Inflammatory macrophage treated with lipopolysaccharide for 1 hour (primary cell): ENCODE measurements at regions not wholly inside any gene's neighbourhood (a gene's known extent, or its start where the extent isn't known, plus 50 kb on each side); places are given as distances from the start of the nearest gene placed in this dataset.

Experiments used
- DNase-seq, 2 donors: peaks; one replicate each; pipeline ENCODE4 v3.0.0-alpha.2; 2020 to 2022

DNA sequence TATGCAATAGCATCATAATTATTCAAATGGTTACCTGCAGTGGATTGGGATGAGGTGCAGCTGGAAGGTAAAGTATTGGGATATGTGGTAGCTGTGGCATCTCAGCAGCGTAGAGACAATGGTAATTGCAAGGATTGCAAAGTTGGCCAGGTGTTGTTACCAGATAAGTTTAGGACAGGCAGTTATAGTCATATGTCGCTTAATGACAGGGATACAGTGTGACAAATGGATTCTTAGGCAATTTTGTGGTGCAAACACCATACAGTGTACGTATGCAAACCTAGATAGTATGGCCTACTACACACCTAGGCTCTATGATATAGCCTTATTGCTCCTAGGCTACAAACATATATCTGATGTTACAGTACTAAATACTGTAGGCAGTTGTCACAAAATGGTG lies 163.5 kb upstream of the LYZL2 start:
- no peak for DNase-seq

- no peak for DNase-seq
Measured at GRCh38 chr10:30792025-30792424, 162.5 kb upstream of the LYZL2 start.

- DNase-seq = no peak
Measured at GRCh38 chr10:30791197-30791611, 161.7 kb upstream of the LYZL2 start.

GRCh38 chr10:30789806-30790205 lies 160.3 kb upstream of the LYZL2 start:
- no peak for DNase-seq

DNA sequence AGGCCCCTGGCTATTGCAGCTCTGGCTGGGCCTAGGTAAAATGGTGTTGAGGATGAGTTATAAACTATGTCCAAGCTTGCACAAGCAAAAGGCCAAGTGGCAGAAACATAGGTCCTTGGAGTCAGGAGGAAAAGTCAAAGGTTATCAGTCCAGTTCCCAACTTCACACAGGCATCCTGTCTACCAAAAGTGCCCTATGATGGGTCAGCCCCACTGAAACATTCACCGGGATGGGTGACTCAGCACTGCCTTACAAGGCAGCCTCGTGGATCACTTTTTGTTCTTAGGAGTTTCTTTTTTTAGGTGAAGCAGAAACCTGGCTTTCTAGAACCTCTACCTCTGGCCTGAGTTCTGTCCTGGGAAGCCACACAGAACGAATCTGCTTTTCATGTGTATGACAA lies 158.8 kb upstream of the LYZL2 start:
- no peak for DNase-seq

DNA sequence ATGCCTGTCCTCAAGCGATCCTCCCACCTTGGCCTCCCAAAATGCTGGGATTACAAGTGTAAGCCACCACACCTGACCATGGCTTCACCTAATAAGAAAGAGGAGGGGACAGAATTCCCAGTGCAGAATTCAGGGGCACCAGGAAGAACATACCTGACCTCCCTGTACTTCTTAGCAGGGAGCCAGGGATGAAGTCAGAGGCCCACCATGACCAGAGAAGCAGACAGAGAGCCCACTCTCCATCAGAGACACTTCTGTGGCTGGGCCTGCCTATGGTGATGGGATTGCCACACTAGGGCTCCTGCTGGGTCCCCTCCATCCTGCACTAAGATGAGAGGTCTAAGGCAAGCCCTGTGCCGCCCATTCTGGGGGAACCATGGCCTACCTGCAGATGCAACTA lies 157.4 kb upstream of the LYZL2 start:
- no peak for DNase-seq

GRCh38 chr10:30786131-30786530 lies 156.6 kb upstream of the LYZL2 start:
- DNase-seq = no peak

GRCh38 chr10:30784897-30785605 lies 155.5 kb upstream of the LYZL2 start:
- peak in 1 of 2 donors; percentile 28 for DNase-seq

GRCh38 chr10:30784524-30784896 lies 155.0 kb upstream of the LYZL2 start:
- no peak for DNase-seq

DNA sequence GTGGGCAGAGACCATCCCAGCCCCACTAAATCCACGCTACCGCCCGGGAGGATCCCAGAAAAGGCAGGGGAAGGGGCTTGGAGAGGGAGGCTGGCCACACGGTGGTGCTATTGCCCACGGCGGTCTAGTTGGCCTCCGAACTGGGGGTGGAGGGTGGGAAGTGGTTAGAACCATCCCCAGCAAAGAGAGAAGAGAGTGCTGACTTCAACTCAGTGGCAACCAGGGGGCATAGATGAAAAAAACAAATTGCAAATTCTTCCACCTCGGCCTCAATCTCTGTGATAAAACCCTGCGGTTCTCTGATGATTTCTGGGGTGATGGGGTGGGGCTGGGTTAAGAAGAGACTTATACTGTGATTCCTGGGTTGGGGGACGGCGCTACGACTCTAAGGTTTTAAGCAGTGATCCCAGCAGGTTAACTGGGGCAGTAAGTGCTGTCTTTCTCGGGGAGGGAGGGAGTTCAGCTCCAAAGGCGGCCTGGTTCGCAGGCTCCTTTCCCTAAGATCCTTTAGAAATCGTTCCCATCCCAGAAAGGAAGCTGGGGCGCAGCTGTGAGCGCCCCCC lies 154.5 kb upstream of the LYZL2 start:
- peak; percentile 31 to 69 for DNase-seq

DNA sequence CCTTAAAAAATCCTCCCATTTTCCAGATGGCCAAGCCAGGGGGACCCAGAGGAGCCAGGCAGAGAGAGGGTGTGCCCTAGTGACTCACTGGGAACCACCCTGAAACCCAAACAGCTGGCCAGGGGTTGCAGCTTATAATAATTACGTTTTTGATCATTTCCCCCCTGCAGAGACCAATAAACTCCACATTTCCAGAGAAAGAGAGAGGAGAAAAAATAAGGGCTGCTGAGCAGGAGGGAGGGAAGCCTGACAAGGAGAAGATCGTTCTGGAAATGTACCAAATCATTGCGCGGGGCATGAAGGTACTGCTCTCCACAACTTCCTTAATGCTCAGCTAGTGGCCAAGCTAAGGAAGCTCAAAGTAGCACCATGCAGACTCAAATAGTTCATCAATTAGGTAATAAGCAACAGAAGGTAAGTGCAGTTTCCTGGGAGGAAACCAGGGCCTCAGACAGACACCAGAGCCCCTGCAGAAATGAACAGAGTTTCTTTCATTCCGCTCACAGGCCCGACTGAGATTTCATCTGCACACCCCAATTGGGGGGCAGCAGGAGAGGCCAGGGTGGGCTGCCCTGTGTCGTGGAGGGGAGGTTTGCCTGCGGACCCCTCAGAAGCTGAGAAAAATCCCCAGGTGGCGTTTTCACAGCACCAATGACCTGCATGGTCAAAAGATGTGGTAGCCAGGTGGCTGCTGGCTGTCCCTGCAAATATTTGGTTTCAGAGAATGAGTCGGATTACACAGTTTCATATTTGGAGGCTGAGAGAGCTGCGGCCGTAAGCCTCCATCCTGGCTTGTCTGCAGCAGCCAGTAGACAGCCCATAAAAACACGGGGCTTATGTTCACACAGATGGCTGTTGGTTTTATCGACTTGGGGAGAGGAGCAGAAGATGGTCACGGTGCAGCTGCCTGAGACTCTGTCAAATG lies 153.2 kb upstream of the LYZL2 start:
- DNase-seq = no peak

DNA sequence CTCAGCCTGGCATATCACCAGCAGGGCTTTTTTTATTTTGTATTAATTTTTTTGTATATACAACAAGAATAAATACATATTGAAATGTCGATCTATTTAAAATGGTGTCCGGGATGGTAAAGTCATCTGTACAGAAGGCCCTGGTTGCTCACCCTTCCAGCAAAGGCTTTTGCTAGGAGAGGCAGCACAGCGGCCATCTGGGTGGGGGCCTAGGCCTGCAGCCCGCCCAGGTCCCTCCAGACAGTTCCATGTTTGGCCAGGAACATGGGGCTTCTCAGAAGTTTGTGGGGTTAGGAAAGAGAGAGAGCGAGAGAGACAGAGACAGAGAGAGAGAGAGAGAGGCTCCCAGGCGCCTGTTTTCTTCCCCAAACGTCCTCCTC lies 152.6 kb upstream of the LYZL2 start:
- no peak for DNase-seq

- no peak for DNase-seq
Measured at GRCh38 chr10:30781670-30782121, 152.1 kb upstream of the LYZL2 start.

- no peak for DNase-seq
Measured at GRCh38 chr10:30778769-30779168, 149.2 kb upstream of the LYZL2 start.

GRCh38 chr10:30775779-30776591 lies 146.4 kb upstream of the LYZL2 start:
- no peak for DNase-seq

DNA sequence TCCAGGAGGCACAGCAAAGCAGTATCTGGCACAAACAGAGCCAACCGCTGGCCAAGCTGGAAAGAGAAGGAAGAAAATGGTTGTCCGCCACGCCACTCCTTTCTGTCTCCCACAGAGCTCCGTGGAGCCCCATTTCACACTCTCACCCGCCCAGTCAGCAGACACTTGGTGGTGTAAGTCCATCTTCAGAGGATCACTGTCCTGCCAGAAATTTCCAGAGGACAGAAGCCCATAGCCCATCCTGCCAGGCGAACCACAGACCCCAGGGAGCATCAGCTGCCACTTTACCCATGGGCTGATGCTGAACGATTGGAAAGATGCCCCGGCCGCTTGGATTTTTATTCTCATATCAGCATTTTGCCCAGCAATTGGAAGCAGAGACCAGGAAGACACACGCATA lies 144.7 kb upstream of the LYZL2 start:
- DNase-seq = no peak

DNA sequence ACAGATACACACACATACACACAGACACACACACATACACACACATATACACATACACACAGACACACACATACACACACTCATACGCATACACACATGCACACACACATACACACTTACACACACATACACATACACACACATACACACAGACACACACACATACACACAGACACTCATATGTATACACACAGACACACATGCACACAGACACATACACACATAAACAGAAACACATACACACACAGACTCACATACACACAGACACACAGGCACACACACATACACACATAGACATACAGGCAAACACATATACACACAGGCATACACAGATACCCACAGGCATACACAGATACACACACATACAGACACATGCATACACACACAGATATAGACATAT lies 143.9 kb upstream of the LYZL2 start:
- DNase-seq = no peak

DNA sequence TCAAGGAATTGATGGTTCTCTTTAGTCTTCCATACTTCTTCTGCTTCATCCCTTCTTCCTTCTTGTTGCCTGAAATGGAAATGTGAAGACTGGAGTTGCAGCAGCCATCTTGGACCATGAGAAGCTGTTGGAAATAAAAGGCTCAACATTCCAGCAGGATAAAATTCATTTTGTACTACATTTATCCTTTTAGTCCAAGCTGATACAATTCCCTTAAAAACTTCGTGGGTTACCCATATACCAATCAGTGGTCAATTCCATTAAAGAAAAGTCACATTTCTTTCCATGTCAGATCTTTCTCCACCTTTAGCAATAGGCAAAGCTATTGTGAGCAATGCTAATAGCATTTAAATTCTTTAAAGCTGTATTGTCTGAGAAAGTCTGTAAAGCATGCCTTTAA lies 141.3 kb upstream of the LYZL2 start:
- no peak for DNase-seq

GRCh38 chr10:30770229-30770628 lies 140.7 kb upstream of the LYZL2 start:
- DNase-seq = no peak

- no peak for DNase-seq
Measured at GRCh38 chr10:30769361-30769760, 139.8 kb upstream of the LYZL2 start.

DNA sequence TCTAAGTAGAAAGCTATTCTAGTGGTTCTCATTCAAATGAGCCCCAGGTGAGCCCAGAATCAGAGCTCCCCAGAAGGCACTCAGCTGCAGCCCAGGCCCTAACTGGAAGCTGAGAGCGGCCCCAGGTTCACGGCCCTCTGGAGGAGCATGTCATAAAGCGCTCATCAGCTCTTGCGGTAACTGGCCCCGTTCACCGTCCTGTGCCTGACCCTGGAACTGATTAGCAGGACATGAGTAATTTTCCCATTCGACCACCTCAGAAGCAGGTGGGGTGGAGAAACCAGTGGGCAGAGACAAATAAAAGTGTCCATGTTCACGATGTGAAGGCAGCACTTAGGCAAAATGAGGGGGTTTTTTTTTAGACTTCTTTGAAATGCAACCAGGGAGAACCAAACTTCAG lies 136.1 kb upstream of the LYZL2 start:
- DNase-seq = no peak

DNA sequence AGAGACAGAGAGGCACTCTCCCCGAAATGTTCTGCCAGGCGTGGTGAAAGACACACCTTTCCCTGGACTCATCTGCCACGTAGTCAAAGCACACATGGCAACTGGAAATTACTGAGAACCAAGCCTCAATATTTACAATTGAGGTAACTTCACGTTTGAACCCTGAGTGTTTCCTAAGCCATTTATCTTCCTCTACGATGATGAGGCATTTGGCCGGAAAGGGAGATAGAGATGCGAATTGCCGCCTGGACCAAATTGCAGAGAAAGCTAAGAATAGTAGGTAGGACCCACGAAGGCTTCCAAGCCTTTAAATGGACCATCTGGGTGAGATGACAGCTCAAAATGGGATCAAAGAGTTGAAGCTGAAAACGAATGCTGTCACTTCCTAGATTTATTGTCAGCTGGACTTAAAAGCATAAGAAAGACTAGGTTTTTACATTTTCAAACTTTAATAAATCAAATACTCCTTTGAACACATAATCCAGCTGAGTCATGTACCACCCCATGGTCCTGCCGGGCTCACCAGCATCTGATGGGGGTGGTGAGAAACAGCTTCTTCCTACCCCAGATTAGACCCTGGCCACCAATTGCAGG lies 135.6 kb upstream of the LYZL2 start:
- DNase-seq = no peak

- peak; percentile 60 to 70 for DNase-seq
Measured at GRCh38 chr10:30763918-30764317, 134.4 kb upstream of the LYZL2 start.
